HG02970 (cell line): ENCODE measurements at regions not wholly inside any gene's neighbourhood (a gene's known extent, or its start where the extent isn't known, plus 50 kb on each side); places are given as distances from the start of the nearest gene placed in this dataset.
"Not testable (repeated sequence)": the region's sequence is repeated elsewhere in the genome, so short reads cannot be mapped to it uniquely, and the experiment has no call there.

Experiments
- ATAC-seq: cut with Tn5 transposase; IDR thresholded peaks from one replicate; pipeline ENCODE4 v1.9.1; 2021; ENCODE audit warnings: mild to moderate bottlenecking, moderate library complexity, moderate number of reproducible peaks; ENCODE audit not compliant: unreplicated experiment, low FRiP score

GRCh38 chr7:25431956-25432450, 203.7 kb upstream of the NPVF start:
- ATAC-seq = no peak

- ATAC-seq = no peak
These were observed 204.5 kb upstream of the NPVF start for GRCh38 chr7:25432807-25433206.

GRCh38 chr7:25436413-25436812, 208.1 kb upstream of the NPVF start:
- no peak for ATAC-seq

GRCh38 chr7:25437308-25437707, 209.0 kb upstream of the NPVF start:
- ATAC-seq = no peak

GRCh38 chr7:25444991-25445390, 216.7 kb upstream of the NPVF start:
- no peak for ATAC-seq

- ATAC-seq = no peak
These were observed 220.0 kb upstream of the NPVF start for GRCh38 chr7:25448301-25448700.

GRCh38 chr7:25454020-25454419, 225.7 kb upstream of the NPVF start:
- ATAC-seq = no peak

- ATAC-seq = no peak
These were observed 226.3 kb upstream of the NPVF start for GRCh38 chr7:25454562-25455041.

GRCh38 chr7:25455683-25456251, 227.5 kb upstream of the NPVF start:
- no peak for ATAC-seq

- no peak for ATAC-seq
These were observed 228.3 kb upstream of the NPVF start for GRCh38 chr7:25456467-25457171.

- ATAC-seq = no peak
These were observed 230.8 kb upstream of the NPVF start for GRCh38 chr7:25459057-25459456.

- no peak for ATAC-seq
These were observed 232.1 kb upstream of the NPVF start for GRCh38 chr7:25460433-25460832.

GRCh38 chr7:25469669-25470068, 241.4 kb upstream of the NPVF start:
- ATAC-seq = no peak

GRCh38 chr7:25476863-25477499, 248.7 kb upstream of the NPVF start:
- no peak for ATAC-seq

- not testable (repeated sequence) for ATAC-seq
These were observed 249.9 kb upstream of the NPVF start for GRCh38 chr7:25478221-25478620.

- ATAC-seq = no peak
These were observed 250.6 kb upstream of the NPVF start for GRCh38 chr7:25478925-25479324.

GRCh38 chr7:25481891-25482290, 253.6 kb upstream of the NPVF start:
- ATAC-seq = no peak

- no peak for ATAC-seq
These were observed 254.3 kb upstream of the NPVF start for GRCh38 chr7:25482631-25483030.

- ATAC-seq = no peak
These were observed 256.7 kb upstream of the NPVF start for GRCh38 chr7:25485026-25485425.

- no peak for ATAC-seq
These were observed 258.4 kb upstream of the NPVF start for GRCh38 chr7:25486656-25487055.

- no peak for ATAC-seq
These were observed 265.6 kb upstream of the NPVF start for GRCh38 chr7:25493805-25494366.
